ENCODE measurements at regions not wholly inside any gene's neighbourhood (a gene's known extent, or its start where the extent isn't known, plus 50 kb on each side); places are given as distances from the start of the nearest gene placed in this dataset.

GRCh38 chr4:63700569-63700968 is 708.7 kb downstream of the TECRL start:
- TF ChIP-seq CTCF (IDR thresholded peaks at IDR 0.05): no peak
- TF ChIP-seq POLR2A (IDR thresholded peaks at IDR 0.05): no peak
- intact Hi-C loops (cut with DNase I; ENCODE audit: low total_unique reads): no loop called here
- Histone ChIP-seq H3K27me3 (no peaks in the 10 kb centered on the region), H3K4me1 (no peaks in the 10 kb centered on the region), H3K27ac (no peak overlapping the region), H3K36me3 (ENCODE audit: low read depth, missing control alignments) (no peaks in the 10 kb centered on the region), H3K9me3 (no peaks in the 10 kb centered on the region), H3K4me3 (no peak overlapping the region)
- no peak for DNase-seq
- WGBS, 2 donors: 67 to 78% methylated on average over 5 to 6 of the region's 6 CpGs

- Histone ChIP-seq H3K27me3 (no peaks in the 10 kb centered on the region), H3K4me1 (no peaks in the 10 kb centered on the region), H3K4me3 (no peak overlapping the region), H3K27ac (no peak overlapping the region), H3K36me3 (ENCODE audit: low read depth, missing control alignments) (no peaks in the 10 kb centered on the region), H3K9me3 (no peaks in the 10 kb centered on the region)
- DNase-seq: no peak
- WGBS, 2 donors: 75 to 82% methylated on average over 2 of the region's 2 CpGs
- no peak for TF ChIP-seq CTCF (IDR thresholded peaks at IDR 0.05)
- no peak for TF ChIP-seq POLR2A (IDR thresholded peaks at IDR 0.05)
- intact Hi-C loops (cut with DNase I; ENCODE audit: low total_unique reads): no loop called here
Measured at GRCh38 chr4:63693321-63693720, 715.9 kb downstream of the TECRL start.

- no peaks in the 10 kb centered on the region for H3K27me3 ChIP-seq
- H3K36me3 ChIP-seq (ENCODE audit: low read depth, missing control alignments): no peaks in the 10 kb centered on the region
- H3K27ac ChIP-seq: no peak overlapping the region
- intact Hi-C loops (cut with DNase I; ENCODE audit: low total_unique reads): no loop called here
- TF ChIP-seq CTCF (IDR thresholded peaks at IDR 0.05) (no peak), POLR2A (IDR thresholded peaks at IDR 0.05) (no peak)
- H3K4me1 ChIP-seq: no peaks in the 10 kb centered on the region
- H3K4me3 ChIP-seq: no peak overlapping the region
- no peak for DNase-seq
- H3K9me3 ChIP-seq: no peaks in the 10 kb centered on the region
- WGBS, 2 donors: 63 to 66% methylated on average over 3 of the region's 3 CpGs
Measured at GRCh38 chr4:63678358-63678931, 730.8 kb downstream of the TECRL start.

GRCh38 chr4:63670735-63671134 is 738.5 kb downstream of the TECRL start:
- no peaks in the 10 kb centered on the region for H3K9me3 ChIP-seq
- intact Hi-C loops (cut with DNase I; ENCODE audit: low total_unique reads): no loop called here
- no peak for DNase-seq
- TF ChIP-seq POLR2A (IDR thresholded peaks at IDR 0.05) (no peak), CTCF (IDR thresholded peaks at IDR 0.05) (no peak)
- no peaks in the 10 kb centered on the region for H3K27me3 ChIP-seq
- 47 to 51% methylated on average over 1 of the region's 1 CpG for WGBS, 2 donors
- H3K27ac ChIP-seq: no peak overlapping the region
- H3K36me3 ChIP-seq (ENCODE audit: low read depth, missing control alignments): no peaks in the 10 kb centered on the region
- H3K4me3 ChIP-seq: no peak overlapping the region
- H3K4me1 ChIP-seq: no peaks in the 10 kb centered on the region

- no peak overlapping the region for H3K27ac ChIP-seq
- DNase-seq: no peak
- WGBS, 2 donors: 81 to 91% methylated on average over 2 of the region's 2 CpGs
- H3K4me1 ChIP-seq: no peaks in the 10 kb centered on the region
- no peak overlapping the region for H3K4me3 ChIP-seq
- H3K27me3 ChIP-seq: no peaks in the 10 kb centered on the region
- intact Hi-C loops (cut with DNase I; ENCODE audit: low total_unique reads): no loop called here
- TF ChIP-seq CTCF (IDR thresholded peaks at IDR 0.05) (no peak), POLR2A (IDR thresholded peaks at IDR 0.05) (no peak)
- no peaks in the 10 kb centered on the region for H3K9me3 ChIP-seq
- H3K36me3 ChIP-seq (ENCODE audit: low read depth, missing control alignments): no peaks in the 10 kb centered on the region
Measured at GRCh38 chr4:63663870-63664269, 745.4 kb downstream of the TECRL start.

Data from testis (tissue), 2 donors.